HL-60/S4 (cell line): ENCODE measurements at regions not wholly inside any gene's neighbourhood (a gene's known extent, or its start where the extent isn't known, plus 50 kb on each side); places are given as distances from the start of the nearest gene placed in this dataset.

Experiments
- in situ Hi-C: fragments of 300-500 bp; cut with MboI; formaldehyde crosslinking; loops from 2 replicates; pipeline ENCODE4 v1.14.3; 2022; ENCODE audit warnings: low sequenced_read_pairs

DNA sequence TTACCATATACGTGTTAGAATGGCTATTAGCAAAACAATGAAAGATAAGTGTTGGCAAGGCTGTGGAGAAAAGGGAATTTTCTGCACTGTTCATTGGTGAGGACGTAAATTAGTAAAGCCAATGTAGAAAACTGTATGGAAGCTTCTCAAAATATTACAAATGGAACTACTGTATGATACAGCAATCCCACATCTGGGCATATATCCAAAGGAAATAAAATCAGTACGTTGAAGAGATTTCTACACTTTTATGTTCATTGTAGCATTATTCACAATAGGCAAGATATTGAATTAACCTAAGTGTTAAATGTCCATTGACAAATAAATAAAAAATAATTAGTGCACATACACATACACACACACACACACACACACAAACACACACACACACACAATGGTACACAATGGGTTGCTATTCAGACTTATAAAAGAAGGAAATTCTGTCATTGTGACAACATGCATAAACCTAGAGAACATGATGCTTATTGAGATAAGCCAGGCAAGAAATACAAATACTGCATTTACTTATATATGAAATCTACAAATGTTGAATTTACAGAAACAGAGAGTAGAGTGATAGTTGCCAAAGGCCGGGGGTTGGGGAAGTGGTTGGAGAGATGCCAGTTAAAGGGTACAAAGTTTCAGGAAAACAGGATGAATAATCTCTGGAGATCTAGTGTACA, 565.8 kb upstream of the LRRC4C start:
- in situ Hi-C loops = no loop called here

DNA sequence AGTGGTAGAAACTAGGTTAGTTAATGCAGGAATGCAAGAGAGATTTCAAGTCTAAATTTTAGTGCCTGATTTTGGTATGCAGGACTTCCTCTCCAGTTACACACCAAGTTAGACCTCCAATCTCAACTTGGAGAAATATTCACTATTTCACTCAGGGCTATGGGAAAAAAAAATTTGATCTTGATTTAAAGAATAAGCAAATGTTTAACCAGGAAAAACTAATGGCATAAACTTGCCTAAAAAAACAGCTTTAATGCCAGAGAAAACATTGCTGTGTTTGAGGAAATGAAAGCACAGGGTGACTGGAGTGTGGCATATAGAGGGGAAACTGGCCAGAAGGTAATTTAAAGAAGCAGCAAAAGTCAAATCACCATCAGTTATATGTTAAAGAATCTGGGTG, 575.4 kb upstream of the LRRC4C start:
- in situ Hi-C loops = no loop called here

DNA sequence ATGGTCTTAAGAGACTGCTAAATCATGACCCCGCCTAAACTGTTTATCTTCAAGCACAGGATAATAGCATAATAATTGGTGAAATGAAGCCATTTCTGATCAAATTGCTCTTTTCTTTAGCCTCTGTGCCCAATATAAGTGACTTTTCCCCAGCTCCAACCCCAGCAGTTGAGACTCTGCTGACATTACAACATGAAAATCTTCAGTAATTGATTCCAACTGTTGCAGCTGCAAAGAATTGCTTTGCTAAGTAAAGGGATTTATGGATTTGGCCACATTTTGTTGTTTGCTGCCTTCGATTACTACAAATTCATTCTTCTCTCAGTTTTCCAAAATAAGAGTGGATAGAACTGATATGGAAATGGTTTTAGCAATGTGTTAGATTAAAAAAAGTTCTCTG, 576.7 kb upstream of the LRRC4C start:
- in situ Hi-C loops = no loop called here

DNA sequence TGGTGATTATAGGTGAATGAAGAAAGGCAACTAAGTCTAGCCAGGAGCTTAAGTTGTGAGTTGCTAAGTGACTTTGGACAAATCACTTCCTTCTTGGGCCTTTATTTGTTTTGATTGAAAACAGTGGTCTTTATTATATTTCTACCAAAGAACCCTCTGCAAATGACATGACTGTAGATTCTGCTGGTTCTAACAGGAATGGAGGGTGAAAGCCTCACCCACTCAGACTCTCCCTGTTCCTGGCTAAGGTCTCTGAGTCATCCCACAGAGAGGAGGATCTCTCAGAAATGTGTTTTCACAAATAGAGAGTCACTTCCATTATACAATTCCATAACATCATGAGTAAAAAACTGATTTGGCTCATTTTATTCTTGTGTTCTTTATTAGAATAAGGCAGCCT, 583.9 kb upstream of the LRRC4C start:
- in situ Hi-C loops = no loop called here

DNA sequence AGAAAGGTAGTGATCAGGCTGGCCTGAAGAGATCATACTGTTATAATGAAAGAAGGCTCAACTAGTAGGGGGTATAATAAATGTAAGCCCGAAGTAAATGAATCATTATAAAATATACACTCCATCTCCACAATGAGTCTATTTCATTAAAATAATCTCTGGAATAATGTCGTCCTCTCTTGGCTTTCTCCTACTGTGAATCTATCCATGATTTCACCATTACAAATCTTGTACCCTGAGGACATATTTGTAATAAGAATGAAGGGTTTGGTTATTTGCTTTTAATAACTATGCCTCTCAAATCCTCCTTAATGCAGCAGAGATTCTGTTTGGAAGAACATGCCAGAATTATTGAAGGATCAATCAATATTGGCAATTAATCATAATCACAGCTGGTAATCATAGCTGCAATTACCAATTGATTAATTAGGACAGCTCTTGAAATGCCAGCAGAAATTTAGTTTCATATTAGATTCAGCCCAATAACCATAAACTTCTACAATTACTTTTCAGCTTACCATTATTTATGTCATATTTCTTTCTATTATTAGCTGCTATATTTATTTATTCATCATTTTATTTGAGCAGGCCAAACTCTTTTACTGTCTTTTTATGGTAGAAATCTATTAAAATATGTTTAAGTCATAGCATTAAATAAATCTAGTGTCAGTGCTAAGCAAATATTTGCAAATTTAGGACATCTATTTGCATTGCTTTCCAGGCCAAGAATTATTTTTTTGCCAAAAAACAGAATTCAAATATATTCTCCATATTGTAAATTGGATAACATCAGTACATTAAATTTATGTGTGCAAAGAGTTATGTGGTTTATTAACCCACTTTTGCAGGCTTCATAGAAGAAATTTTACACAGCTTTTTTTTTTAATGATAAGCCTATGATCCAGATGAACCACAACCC, 588.4 kb upstream of the LRRC4C start:
- in situ Hi-C loops = no loop called here

DNA sequence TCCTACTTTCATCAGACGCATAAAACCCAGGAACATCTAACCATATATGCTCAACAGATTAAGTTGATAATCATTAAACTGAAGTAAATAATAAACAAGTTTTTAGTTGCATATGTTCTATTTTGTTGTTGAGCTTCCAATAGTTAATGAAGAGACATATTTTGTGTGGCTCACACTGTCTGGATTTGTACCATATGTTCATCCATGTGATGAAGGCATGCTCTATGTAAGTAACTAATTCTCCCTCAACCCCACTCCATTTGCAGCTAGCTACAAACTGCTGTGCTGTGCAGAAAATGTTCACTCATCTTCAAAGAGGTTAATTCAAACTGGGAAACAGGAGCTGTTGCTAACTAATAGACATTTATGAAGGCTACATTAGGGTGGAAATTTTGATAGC, 589.7 kb upstream of the LRRC4C start:
- in situ Hi-C loops = no loop called here

DNA sequence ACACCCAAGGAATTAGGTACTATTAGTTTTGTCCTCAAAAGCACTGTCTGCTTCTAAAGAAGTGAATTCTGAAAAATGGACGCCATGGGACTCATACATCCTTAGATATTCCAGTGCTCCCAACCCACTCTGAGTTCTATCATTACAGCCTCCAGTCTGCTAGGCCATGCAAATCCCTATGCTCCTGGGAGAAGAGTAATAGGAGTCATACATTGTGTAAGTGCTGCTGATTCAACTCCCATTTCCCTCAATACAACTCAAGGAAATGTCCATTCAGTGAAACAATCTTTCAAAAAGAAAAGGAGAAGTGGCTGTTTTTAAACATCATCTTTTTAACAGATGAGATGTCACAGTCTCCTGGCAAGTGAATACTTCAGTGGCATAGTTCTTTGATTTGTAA, 590.2 kb upstream of the LRRC4C start:
- in situ Hi-C loops = no loop called here

DNA sequence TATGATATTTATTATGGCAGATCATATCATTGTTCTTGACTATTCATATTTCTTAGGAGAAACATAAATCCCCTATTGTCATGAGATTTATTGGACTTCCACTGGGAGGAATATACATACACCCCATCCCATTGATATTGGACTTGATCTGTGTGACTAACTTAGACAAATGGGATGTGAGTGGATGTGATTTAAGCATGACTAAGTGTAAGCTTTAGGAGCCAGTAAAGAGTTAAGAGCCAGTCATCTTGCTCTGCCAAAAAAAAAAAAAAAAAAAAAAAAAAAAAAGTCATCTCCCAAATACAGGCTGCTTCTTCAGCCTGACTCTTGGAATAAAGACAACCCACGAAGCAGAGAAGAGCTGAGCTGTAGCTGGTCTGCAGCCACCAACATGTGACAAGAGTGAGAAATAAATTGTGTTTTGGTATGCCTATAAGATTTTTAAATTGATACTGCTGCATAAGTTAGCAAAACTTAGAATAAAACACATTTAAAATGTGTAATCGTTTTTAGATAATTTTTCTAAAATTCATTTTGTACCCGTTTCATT, 595.0 kb upstream of the LRRC4C start:
- in situ Hi-C loops = no loop called here

DNA sequence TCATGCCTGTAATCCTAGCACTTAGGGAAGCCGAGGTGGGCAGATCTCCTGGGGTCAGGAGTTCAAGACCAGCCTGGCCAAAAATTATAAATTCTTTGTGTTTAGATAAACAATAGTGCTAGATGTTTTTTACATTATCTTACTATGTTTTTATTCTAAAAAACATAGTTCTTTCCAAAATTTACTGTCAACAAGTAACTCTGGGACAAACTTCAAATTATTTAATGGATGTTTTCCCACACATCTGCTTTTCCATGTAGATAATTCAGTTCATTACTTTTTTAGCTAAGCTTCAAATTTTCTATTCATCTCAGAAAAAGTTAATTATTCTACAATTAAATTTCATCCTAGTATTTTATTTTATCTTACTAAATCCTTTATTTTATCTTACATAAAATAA, 596.2 kb upstream of the LRRC4C start:
- in situ Hi-C loops = no loop called here

DNA sequence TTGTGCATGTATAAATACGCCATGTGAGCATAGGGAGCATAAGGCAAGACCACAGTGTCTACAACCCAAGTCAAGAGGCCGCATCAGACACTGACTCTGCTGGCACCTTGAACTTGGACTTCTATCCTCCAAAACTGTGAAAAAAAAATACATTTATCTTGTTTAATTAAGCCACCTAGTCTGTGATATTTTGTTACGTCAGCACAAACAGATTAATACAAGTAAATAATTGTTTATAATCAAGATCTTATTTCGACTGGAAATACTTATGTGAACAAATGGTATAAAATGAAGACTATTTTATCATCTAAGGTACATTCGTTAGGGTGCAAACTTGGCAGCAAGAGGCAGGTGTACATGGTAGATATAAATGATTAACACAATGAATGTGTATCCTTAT, 599.3 kb upstream of the LRRC4C start:
- in situ Hi-C loops = no loop called here

DNA sequence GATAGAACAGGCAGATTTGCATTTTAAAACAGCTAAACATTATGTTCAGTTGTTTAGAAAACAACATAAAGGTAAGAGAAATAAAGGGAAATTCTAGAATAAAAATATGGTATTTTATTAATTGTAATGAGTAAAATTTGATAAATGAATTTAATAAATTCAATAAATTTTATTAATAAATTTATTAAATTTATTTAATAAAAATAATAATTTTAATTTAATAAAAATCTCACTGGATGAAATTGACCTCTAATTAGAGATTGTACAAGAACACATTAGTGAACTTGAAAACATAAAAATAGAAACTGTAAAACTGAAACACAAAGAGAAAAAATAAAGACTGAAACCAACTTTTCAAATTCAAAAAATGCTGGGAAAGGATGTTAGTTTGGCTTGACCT, 605.7 kb upstream of the LRRC4C start:
- in situ Hi-C loops = no loop called here

DNA sequence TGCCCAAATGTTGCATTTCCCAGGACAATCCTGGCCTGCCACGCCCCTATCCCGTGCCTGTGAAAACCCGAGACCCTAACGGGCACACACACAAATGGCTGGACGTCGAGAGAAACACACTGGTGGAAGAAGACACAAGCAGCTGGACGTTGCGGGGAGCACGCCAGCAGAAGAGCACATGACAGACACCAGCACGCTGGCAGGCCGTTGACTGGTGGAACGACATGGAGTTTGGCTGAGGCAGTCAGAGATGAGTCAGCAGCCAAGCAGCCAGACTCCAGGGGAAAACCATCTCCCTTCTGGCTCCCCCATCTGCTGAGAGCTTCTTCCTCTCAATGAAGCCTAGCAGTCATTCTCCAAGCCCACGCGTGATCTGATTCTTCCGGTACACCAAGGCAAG, 606.7 kb upstream of the LRRC4C start:
- in situ Hi-C loops = no loop called here

DNA sequence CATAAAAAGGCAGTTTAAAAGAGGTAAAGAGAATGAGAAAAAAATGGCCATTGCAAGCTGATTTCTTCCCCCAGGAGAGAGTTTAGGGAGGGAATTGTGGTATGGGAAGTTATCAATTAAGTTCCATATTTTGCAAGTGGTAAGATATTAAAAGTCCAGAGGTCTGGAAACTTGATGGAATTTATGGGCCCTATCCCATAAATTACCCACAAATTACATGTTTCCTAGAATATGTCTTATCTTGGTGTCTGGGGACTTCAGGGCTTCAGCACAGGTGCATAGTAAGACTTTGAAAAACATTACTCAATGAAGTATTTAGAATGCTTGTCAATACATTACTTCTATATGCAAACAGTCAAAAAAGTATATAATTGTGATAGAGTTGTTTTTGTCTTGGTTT, 614.9 kb upstream of the LRRC4C start:
- in situ Hi-C loops = no loop called here

DNA sequence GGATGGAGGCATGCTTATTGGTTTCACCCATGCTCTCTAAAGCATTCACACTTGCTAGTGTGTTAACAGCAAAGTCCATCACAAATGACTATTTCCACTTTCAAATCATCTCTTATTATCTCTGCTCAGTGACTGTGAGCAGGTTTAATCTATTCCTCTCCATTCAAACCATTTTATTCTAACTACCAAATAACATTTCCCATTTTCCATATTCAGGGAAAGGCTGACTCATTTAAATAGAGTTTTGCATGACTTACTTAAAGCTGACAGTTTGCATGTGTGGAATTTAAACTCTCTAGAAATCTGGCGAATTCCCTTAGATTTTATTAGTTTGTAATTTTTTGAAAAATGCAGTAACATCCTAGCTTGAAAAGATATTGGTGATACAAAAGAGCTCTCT, 615.7 kb upstream of the LRRC4C start:
- in situ Hi-C loops = no loop called here

DNA sequence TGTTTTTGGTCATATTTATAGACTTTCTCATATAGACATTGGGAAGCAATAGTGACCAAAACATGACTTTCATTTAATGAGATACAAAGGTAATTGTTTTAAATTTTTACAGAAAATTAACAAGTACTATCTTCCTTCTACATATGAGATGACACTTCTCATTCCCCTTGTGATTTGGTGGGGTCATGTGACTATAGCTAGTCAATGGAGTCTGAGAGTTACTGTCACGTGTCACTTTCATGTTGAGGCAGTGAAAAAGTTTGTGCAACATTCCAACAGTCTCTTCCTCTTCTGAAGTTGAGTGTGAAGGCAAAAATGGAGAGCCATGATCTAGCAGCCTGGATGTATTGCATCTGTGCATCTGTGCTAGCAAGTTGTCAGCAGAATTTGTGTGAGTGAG, 618.3 kb upstream of the LRRC4C start:
- in situ Hi-C loops = no loop called here

DNA sequence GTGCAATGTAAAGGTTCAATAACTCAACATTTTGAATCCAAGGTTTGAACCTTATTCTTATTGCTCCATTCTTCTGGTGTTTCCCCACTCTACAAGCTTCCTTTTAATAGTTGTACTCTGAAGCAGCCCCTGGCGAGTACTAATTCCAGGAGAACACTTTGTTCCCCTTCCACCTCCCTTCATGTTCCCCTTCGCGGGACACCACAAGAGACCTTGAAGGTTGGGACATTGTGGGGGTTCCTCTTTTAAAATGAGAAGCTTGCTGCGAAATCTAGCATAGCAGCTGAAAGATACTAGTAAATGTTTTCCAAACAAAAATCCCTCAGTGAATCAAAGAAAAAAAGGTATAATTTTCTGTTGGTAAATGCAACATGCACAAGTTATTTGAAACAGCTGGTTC, 626.3 kb upstream of the LRRC4C start:
- in situ Hi-C loops = no loop called here

DNA sequence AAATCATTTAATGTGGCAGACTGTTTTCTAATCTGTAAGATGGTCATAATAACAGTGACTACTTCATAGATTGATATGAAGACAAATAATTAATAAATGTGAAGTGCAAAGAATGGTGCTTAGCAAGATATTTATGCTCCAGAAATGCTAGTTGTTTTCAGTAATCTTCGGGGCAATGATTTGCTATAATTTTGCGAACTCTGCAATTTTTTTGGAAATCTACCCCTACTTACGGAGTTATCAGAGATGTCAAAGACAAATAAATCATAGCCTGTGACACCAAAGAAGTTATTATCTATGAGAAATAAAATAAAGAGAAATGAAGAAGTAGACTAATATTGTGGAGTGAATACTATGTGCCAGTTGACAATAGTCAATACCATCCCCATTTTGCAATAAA, 634.1 kb upstream of the LRRC4C start:
- in situ Hi-C loops = no loop called here

DNA sequence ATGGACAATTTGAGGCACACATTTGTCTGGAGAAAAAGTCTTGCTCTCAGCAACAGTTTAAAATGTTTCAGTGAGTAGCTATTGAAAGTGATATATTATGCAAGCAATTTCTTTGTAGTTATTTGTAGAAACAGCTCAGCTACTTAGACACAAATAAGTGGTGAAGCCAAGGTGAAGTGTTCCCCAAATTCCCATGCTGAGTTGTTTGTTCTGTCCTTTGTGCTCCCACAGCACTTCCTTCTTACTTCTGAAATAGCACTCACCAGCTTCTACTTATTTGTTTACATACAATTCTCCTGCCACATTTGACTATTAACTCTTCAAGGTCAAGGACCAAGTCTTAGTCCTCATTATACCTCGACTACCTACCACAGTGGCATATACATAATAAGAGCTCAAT, 638.6 kb upstream of the LRRC4C start:
- in situ Hi-C loops = no loop called here

DNA sequence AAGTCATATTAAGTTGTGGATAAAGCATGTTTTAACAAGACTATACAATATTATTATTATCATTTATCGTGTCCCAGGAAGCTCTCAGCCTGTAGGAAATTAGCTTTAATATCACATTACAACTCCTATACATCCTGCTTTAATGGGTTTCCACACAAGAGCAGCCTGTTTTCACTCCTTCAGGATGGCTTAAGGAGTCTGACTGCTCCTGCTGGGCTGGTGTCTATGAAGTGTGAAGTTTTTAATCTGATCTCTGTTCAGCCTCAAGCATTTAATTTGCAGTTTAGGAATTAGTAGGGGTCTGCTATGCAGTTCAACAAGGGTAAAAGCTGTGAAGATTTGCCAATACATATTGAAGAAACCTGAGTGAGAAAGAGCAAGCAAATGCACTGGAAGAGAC, 653.4 kb upstream of the LRRC4C start:
- in situ Hi-C loops = no loop called here

DNA sequence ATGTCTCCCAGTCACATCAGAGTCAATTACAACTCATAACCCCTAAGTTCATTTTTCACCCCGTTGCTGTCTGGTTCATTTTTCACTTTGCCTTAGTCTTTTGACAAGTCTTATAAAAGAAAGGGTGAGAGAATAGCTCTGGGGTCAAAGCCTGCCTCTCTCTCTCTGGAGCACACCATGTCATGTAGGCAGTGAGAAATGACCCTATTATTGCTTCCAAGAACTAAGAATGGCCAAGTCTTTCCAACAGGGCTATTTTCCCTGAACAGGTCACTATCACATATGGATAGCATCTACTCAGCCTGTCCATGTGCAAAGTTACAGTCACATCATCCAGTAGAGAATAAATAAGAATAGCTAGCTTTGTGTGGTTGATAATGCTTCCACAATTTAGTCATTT, 655.5 kb upstream of the LRRC4C start:
- in situ Hi-C loops = no loop called here

DNA sequence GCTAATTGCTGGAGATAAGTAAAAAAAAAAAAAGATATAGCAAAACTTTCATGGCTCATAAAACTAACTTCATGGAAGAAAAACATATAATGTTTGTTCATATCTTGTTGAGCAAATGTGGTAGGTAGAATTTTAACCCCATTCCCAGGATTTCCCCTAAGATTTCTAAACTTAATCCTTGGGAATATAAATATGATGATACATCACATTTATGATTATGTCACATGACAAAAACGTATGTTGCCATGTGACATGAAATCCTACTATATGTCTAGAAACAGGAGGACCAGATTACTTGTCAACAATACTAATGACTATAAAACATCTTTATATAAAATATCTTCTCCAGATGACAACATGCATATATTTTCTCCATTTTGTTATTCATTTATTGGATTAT, 679.0 kb upstream of the LRRC4C start:
- in situ Hi-C loops = no loop called here

DNA sequence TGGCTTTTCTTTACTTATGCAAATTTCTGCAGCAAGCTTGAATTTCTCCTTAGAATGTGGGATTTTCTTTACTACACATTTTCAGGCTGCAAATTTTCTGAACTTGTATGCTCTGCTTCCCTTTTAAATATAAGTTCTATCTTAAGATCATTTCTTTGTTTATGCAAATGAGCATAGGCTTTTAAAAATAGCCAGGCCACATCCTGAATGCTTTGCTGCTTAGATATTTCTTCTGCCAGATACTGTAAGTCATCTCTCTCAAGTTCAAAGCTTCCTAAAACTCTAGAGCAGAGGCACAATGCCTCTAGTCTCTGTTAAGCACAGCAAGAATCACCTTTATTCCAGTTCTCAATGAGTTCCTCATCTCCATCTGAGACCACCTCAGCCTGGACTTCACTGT, 685.9 kb upstream of the LRRC4C start:
- in situ Hi-C loops = no loop called here
